Gastroesophageal sphincter (tissue), 4 donors: ENCODE measurements at regions not wholly inside any gene's neighbourhood (a gene's known extent, or its start where the extent isn't known, plus 50 kb on each side); places are given as distances from the start of the nearest gene placed in this dataset.

ENCODE experiments used
- ATAC-seq: fragments of 150-250 bp; one replicate; pipeline ENCODE4 v1.9.1; 2016; ENCODE audit warnings: mild to moderate bottlenecking, moderate library complexity
- H3K27ac ChIP-seq, 4 donors: fragments of 200-600 bp; sonication (generic) in 3 of 4; 1 replicate in 3 of 4; 2 replicates in 1 of 4; pipeline ENCODE4 v1.5.1; 2016 to 2019
- H3K27me3 ChIP-seq: fragments of 200-600 bp; sonication (generic); one replicate; pipeline ENCODE4 v1.5.1; 2019
- H3K36me3 ChIP-seq, 2 donors: fragments of 200-600 bp; sonication (generic); one replicate each; pipeline ENCODE4 v1.5.1; 2019; ENCODE audit warnings: control low read depth in 1 of 2
- H3K4me1 ChIP-seq, 3 donors: fragments of 200-600 bp; sonication (generic); 1 replicate in 2 of 3; 2 replicates in 1 of 3; pipeline ENCODE4 v1.5.1; 2016 to 2019; ENCODE audit warnings: control low read depth in 2 of 3
- H3K4me3 ChIP-seq, 2 donors: fragments of 200-600 bp; sonication (generic); one replicate each; pipeline ENCODE4 v1.5.1; 2019; ENCODE audit warnings: mild to moderate bottlenecking in 1 of 2, moderate library complexity in 1 of 2
- H3K9me3 ChIP-seq, 3 donors: fragments of 200-600 bp; sonication (generic); one replicate each; pipeline ENCODE4 v1.5.1; 2017 to 2019; ENCODE audit warnings: control low read depth in 2 of 3
- EP300 ChIP-seq: sonication (generic); formaldehyde crosslinking; IDR thresholded peaks from one replicate; pipeline ENCODE4 v1.6.1; 2017; ENCODE audit warnings: antibody characterized with exemption, mild to moderate bottlenecking
- POLR2A ChIP-seq, 2 donors: fragments of 450-650 bp; IDR thresholded peaks; one replicate each; pipeline ENCODE4 v1.6.1; 2017; ENCODE audit warnings: antibody characterized with exemption in 2 of 2, mild to moderate bottlenecking in 2 of 2, moderate library complexity in 1 of 2
- POLR2AphosphoS5 ChIP-seq: sonication (generic); formaldehyde crosslinking; IDR thresholded peaks from one replicate; pipeline ENCODE4 v1.6.1; 2017; ENCODE audit warnings: antibody characterized with exemption
- WGBS, 2 donors: methylation state at CpG; one replicate each; pipeline ENCODE4 v1.1.5; 2018; ENCODE audit warnings: low coverage in 1 of 2; 5-methylcytosine and 5-hydroxymethylcytosine counted together
- TF ChIP-seq, protein P1 (sequence below), 4 experiments: fragments of 200-600 bp in 2 of 4; fragments of 450-650 bp in 2 of 4; sonication (generic) in 1 of 4; IDR thresholded peaks; one replicate each; pipeline ENCODE4 v1.5.1; 2017 to 2019; ENCODE audit warnings: antibody characterized with exemption in 4 of 4, mild to moderate bottlenecking in 2 of 4, moderate library complexity in 2 of 4

- no peaks in the 10 kb centered on the region for H3K9me3 ChIP-seq
- no peak overlapping the region for H3K4me3 ChIP-seq
- TF ChIP-seq EP300 (no peak), POLR2AphosphoS5 (no peak)
- H3K27ac ChIP-seq: no peak overlapping the region
- no peak for ATAC-seq
- 43 to 74% methylated on average over 6 to 10 of the region's 14 CpGs for WGBS, 2 donors
- H3K4me1 ChIP-seq: no peaks in the 10 kb centered on the region
- H3K36me3 ChIP-seq: no peaks in the 10 kb centered on the region
- no peaks in the 10 kb centered on the region for H3K27me3 ChIP-seq
Measured at GRCh38 chr12:127987199-127987901, 279.6 kb upstream of the TMEM132C start.

- H3K36me3 ChIP-seq: no peaks in the 10 kb centered on the region
- H3K27ac ChIP-seq: no peak overlapping the region
- H3K4me1 ChIP-seq: no peaks in the 10 kb centered on the region
- WGBS, 2 donors: 87% methylated on average over 4 of the region's 6 CpGs; no CpG with 5 or more reads in 1 of the 2 donors
- ATAC-seq: no peak
- TF ChIP-seq POLR2A (IDR thresholded peaks at IDR 0.05): no peak
- TF ChIP-seq EP300: no peak
- TF ChIP-seq POLR2AphosphoS5: no peak
- TF ChIP-seq, protein P1, sequence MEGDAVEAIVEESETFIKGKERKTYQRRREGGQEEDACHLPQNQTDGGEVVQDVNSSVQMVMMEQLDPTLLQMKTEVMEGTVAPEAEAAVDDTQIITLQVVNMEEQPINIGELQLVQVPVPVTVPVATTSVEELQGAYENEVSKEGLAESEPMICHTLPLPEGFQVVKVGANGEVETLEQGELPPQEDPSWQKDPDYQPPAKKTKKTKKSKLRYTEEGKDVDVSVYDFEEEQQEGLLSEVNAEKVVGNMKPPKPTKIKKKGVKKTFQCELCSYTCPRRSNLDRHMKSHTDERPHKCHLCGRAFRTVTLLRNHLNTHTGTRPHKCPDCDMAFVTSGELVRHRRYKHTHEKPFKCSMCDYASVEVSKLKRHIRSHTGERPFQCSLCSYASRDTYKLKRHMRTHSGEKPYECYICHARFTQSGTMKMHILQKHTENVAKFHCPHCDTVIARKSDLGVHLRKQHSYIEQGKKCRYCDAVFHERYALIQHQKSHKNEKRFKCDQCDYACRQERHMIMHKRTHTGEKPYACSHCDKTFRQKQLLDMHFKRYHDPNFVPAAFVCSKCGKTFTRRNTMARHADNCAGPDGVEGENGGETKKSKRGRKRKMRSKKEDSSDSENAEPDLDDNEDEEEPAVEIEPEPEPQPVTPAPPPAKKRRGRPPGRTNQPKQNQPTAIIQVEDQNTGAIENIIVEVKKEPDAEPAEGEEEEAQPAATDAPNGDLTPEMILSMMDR (IDR thresholded peaks at IDR 0.05): no peak
- no peaks in the 10 kb centered on the region for H3K27me3 ChIP-seq
- H3K4me3 ChIP-seq: no peak overlapping the region
- H3K9me3 ChIP-seq: no peaks in the 10 kb centered on the region
Measured at GRCh38 chr12:127991485-127991884, 275.5 kb upstream of the TMEM132C start.

DNA sequence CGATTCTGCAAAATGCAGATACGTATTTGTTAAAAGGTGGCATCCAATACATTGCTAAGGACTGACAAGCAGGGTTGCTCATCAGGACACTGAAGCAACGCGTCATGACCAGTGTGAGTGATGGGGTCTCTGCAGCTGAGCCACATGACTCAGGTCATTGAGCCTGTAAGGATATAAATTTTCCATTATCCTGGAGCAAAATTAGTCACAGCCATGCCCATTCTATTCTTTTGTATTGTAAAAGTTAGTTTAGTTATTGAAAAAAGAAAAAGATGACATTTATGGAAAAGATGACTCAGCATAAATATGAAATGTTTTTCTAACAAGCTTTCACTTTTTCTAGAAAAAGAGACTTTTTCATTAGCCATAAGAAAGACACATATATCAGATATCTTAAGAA is 268.0 kb upstream of the TMEM132C start:
- Histone ChIP-seq H3K27ac (no peak overlapping the region), H3K9me3 (no peaks in the 10 kb centered on the region), H3K36me3 (no peaks in the 10 kb centered on the region), H3K4me1 (no peaks in the 10 kb centered on the region), H3K4me3 (no peak overlapping the region), H3K27me3 (no peaks in the 10 kb centered on the region)
- TF ChIP-seq POLR2A (IDR thresholded peaks at IDR 0.05): no peak
- TF ChIP-seq, protein P1 (IDR thresholded peaks at IDR 0.05): no peak
- TF ChIP-seq POLR2AphosphoS5: no peak
- no peak for TF ChIP-seq EP300
- ATAC-seq: no peak
- 71% methylated on average over 4 of the region's 4 CpGs for WGBS, 2 donors

- TF ChIP-seq, protein P1 (IDR thresholded peaks at IDR 0.05): no peak
- TF ChIP-seq EP300 (no peak), POLR2A (IDR thresholded peaks at IDR 0.05) (no peak), POLR2AphosphoS5 (no peak)
- H3K27ac ChIP-seq: no peak overlapping the region
- no peaks in the 10 kb centered on the region for H3K4me1 ChIP-seq
- H3K9me3 ChIP-seq: no peaks in the 10 kb centered on the region
- H3K4me3 ChIP-seq: no peak overlapping the region
- H3K36me3 ChIP-seq: no peaks in the 10 kb centered on the region
- WGBS, 2 donors: 80 to 81% methylated on average over 5 to 17 of the region's 17 CpGs
- no peaks in the 10 kb centered on the region for H3K27me3 ChIP-seq
- no peak for ATAC-seq
Measured at GRCh38 chr12:128004383-128004938, 262.5 kb upstream of the TMEM132C start.

DNA sequence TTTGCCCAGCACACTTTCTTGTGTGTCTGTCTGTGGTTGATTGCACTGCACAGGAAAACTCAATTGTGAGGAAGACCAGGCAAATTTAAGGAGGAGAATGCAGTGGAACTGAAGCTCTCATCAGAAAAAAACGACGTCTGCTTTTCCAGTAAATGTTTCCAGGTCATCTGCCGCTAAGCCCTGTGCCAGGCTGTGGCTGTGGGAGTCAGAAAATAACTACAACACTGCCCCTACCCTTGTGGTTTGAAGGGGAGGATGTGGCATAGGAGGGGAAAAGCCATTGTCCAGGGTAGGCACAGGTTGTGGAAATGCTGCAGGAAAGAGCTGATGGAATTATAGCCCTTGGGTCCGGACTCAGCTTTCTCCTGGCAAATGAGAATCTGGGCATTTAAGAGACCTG is 259.7 kb upstream of the TMEM132C start:
- H3K36me3 ChIP-seq: no peaks in the 10 kb centered on the region
- no peak overlapping the region for H3K4me3 ChIP-seq
- ATAC-seq: no peak
- H3K4me1 ChIP-seq: no peaks in the 10 kb centered on the region
- no peaks in the 10 kb centered on the region for H3K9me3 ChIP-seq
- H3K27ac ChIP-seq: no peak overlapping the region
- TF ChIP-seq POLR2A (IDR thresholded peaks at IDR 0.05): no peak
- TF ChIP-seq POLR2AphosphoS5: no peak
- TF ChIP-seq, protein P1 (IDR thresholded peaks at IDR 0.05): no peak
- no peak for TF ChIP-seq EP300
- H3K27me3 ChIP-seq: no peaks in the 10 kb centered on the region
- 67 to 92% methylated on average over 2 to 4 of the region's 4 CpGs for WGBS, 2 donors
